GM23338 (cell line): ENCODE measurements at regions not wholly inside any gene's neighbourhood (a gene's known extent, or its start where the extent isn't known, plus 50 kb on each side); places are given as distances from the start of the nearest gene placed in this dataset.

Experiments used
- ATAC-seq: fragments of 200-7000 bp; cut with Tn5 transposase; 3 replicates; pipeline ENCODE4 v1.9.1; 2020
- DNase-seq: peaks from one replicate; pipeline ENCODE4 v3.0.0-alpha.2; 2015; ENCODE audit warnings: low spot score
- H2AFZ ChIP-seq: fragments of 200-600 bp; sonication (generic); 2 replicates; pipeline ENCODE4 v1.8.0; 2016; ENCODE audit warnings: antibody characterized with exemption, mild to moderate bottlenecking, moderate library complexity
- H3F3A ChIP-seq: fragments of 200-600 bp; sonication (generic); replicated peaks from 2 replicates; pipeline ENCODE4 v1.8.0; 2017; ENCODE audit warnings: antibody characterized with exemption, mixed run types, low read depth
- H3K27ac ChIP-seq: fragments of 200-600 bp; sonication (generic); 2 replicates; pipeline ENCODE4 v1.6.1; 2016; ENCODE audit warnings: low read depth
- H3K27me3 ChIP-seq: fragments of 200-600 bp; sonication (generic); 2 replicates; pipeline ENCODE4 v1.8.0; 2016; ENCODE audit warnings: mild to moderate bottlenecking, mixed run types, moderate library complexity; ENCODE audit not compliant: insufficient read depth
- H3K36me3 ChIP-seq: fragments of 200-600 bp; sonication (generic); 2 replicates; pipeline ENCODE4 v1.8.0; 2016; ENCODE audit warnings: mild to moderate bottlenecking; ENCODE audit not compliant: insufficient read depth
- H3K4me1 ChIP-seq: fragments of 200-600 bp; sonication (generic); 2 replicates; pipeline ENCODE4 v1.8.0; 2016; ENCODE audit warnings: mild to moderate bottlenecking, moderate library complexity; ENCODE audit not compliant: insufficient read depth
- H3K4me2 ChIP-seq: fragments of 200-600 bp; sonication (generic); 2 replicates; pipeline ENCODE4 v1.7.1; 2017; ENCODE audit warnings: mixed run types
- H3K4me3 ChIP-seq: fragments of 200-600 bp; sonication (generic); 2 replicates; pipeline ENCODE4 v1.6.1; 2016; ENCODE audit warnings: mixed run types
- H3K79me2 ChIP-seq: fragments of 200-600 bp; sonication (generic); replicated peaks from 2 replicates; pipeline ENCODE4 v1.8.0; 2017; ENCODE audit warnings: mild to moderate bottlenecking; ENCODE audit not compliant: insufficient read depth
- H3K9me2 ChIP-seq: fragments of 200-600 bp; sonication (generic); 2 replicates; pipeline ENCODE4 v1.8.0; 2017; ENCODE audit not compliant: insufficient read depth
- H4K20me1 ChIP-seq: fragments of 200-600 bp; sonication (generic); replicated peaks from 2 replicates; pipeline ENCODE4 v1.8.0; 2017; ENCODE audit warnings: mild to moderate bottlenecking; ENCODE audit not compliant: insufficient read depth
- H3K27ac Mint-ChIP-seq: 2 replicates; pipeline ENCODE4 v1.8.0; 2020; ENCODE audit warnings: inconsistent platforms, mild to moderate bottlenecking, moderate library complexity, mixed read lengths
- H3K27me3 Mint-ChIP-seq: 3 replicates; pipeline ENCODE4 v1.8.0; 2022; ENCODE audit warnings: low read depth, mild to moderate bottlenecking, moderate library complexity, mixed read lengths, inconsistent platforms; ENCODE audit not compliant: insufficient read depth, poor library complexity
- H3K36me3 Mint-ChIP-seq: 3 replicates; pipeline ENCODE4 v1.8.0; 2021; ENCODE audit warnings: low read depth, mild to moderate bottlenecking, inconsistent platforms, moderate library complexity, mixed read lengths
- H3K4me1 Mint-ChIP-seq: 3 replicates; pipeline ENCODE4 v1.8.0; 2020; ENCODE audit warnings: mild to moderate bottlenecking, inconsistent platforms, mixed read lengths
- H3K4me3 Mint-ChIP-seq: 3 replicates; pipeline ENCODE4 v1.8.0; 2021; ENCODE audit warnings: moderate library complexity, mild to moderate bottlenecking, inconsistent platforms, mixed read lengths
- H3K9me3 Mint-ChIP-seq: 3 replicates; pipeline ENCODE4 v1.8.0; 2020; ENCODE audit warnings: moderate library complexity, mild to moderate bottlenecking, inconsistent platforms, mixed read lengths
- JUNB ChIP-seq: IDR thresholded peaks from one replicate; pipeline ENCODE4 v1.6.1; 2016; ENCODE audit warnings: antibody characterized with exemption; ENCODE audit not compliant: unreplicated experiment
- NANOG ChIP-seq: IDR thresholded peaks from 2 replicates; pipeline ENCODE4 v1.6.1; 2016; ENCODE audit warnings: antibody characterized with exemption, borderline replicate concordance
- POLR2AphosphoS5 ChIP-seq: IDR thresholded peaks from 2 replicates; pipeline ENCODE4 v1.6.1; 2016; ENCODE audit warnings: antibody characterized with exemption, low read depth
- TF ChIP-seq, protein P1 (sequence below): fragments of 250-450 bp; sonication (Bioruptor Pico); IDR thresholded peaks from 2 replicates; pipeline ENCODE4 v1.5.0; 2020; ENCODE audit warnings: mild to moderate bottlenecking, moderate library complexity
- TF ChIP-seq, protein P2 (sequence below): IDR thresholded peaks from 2 replicates; pipeline ENCODE4 v1.6.1; 2016; ENCODE audit warnings: antibody characterized with exemption

DNA sequence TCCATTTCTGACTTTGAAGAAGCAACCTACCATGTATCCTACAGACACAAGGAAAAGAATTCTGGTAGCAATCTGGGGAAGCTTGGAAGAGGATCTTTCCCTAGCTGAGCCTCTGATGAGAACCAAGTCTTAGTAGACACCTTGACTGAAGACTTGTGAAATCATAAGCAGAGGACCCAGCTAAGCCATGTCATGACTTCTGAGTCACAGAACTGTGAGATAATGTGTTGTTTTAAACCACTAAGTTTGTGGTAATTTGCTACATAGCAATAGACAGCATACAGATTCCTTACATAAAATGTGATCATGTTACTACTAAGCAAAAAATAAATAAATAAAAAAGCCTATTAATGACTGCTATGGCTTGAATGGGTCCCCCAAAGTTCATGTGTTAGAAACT, 71.3 kb upstream of the ANKRD50 start (continued):
- TF ChIP-seq, protein P1, sequence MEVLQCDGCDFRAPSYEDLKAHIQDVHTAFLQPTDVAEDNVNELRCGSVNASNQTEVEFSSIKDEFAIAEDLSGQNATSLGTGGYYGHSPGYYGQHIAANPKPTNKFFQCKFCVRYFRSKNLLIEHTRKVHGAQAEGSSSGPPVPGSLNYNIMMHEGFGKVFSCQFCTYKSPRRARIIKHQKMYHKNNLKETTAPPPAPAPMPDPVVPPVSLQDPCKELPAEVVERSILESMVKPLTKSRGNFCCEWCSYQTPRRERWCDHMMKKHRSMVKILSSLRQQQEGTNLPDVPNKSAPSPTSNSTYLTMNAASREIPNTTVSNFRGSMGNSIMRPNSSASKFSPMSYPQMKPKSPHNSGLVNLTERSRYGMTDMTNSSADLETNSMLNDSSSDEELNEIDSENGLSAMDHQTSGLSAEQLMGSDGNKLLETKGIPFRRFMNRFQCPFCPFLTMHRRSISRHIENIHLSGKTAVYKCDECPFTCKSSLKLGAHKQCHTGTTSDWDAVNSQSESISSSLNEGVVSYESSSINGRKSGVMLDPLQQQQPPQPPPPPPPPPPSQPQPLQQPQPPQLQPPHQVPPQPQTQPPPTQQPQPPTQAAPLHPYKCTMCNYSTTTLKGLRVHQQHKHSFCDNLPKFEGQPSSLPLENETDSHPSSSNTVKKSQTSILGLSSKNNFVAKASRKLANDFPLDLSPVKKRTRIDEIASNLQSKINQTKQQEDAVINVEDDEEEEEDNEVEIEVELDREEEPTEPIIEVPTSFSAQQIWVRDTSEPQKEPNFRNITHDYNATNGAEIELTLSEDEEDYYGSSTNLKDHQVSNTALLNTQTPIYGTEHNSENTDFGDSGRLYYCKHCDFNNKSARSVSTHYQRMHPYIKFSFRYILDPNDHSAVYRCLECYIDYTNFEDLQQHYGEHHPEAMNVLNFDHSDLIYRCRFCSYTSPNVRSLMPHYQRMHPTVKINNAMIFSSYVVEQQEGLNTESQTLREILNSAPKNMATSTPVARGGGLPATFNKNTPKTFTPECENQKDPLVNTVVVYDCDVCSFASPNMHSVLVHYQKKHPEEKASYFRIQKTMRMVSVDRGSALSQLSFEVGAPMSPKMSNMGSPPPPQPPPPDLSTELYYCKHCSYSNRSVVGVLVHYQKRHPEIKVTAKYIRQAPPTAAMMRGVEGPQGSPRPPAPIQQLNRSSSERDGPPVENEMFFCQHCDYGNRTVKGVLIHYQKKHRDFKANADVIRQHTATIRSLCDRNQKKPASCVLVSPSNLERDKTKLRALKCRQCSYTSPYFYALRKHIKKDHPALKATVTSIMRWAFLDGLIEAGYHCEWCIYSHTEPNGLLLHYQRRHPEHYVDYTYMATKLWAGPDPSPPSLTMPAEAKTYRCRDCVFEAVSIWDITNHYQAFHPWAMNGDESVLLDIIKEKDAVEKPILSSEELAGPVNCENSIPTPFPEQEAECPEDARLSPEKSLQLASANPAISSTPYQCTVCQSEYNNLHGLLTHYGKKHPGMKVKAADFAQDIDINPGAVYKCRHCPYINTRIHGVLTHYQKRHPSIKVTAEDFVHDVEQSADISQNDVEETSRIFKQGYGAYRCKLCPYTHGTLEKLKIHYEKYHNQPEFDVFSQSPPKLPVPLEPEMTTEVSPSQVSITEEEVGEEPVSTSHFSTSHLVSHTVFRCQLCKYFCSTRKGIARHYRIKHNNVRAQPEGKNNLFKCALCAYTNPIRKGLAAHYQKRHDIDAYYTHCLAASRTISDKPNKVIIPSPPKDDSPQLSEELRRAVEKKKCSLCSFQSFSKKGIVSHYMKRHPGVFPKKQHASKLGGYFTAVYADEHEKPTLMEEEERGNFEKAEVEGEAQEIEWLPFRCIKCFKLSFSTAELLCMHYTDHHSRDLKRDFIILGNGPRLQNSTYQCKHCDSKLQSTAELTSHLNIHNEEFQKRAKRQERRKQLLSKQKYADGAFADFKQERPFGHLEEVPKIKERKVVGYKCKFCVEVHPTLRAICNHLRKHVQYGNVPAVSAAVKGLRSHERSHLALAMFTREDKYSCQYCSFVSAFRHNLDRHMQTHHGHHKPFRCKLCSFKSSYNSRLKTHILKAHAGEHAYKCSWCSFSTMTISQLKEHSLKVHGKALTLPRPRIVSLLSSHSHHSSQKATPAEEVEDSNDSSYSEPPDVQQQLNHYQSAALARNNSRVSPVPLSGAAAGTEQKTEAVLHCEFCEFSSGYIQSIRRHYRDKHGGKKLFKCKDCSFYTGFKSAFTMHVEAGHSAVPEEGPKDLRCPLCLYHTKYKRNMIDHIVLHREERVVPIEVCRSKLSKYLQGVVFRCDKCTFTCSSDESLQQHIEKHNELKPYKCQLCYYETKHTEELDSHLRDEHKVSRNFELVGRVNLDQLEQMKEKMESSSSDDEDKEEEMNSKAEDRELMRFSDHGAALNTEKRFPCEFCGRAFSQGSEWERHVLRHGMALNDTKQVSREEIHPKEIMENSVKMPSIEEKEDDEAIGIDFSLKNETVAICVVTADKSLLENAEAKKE (CRISPR knock-in tag): no peak

DNA sequence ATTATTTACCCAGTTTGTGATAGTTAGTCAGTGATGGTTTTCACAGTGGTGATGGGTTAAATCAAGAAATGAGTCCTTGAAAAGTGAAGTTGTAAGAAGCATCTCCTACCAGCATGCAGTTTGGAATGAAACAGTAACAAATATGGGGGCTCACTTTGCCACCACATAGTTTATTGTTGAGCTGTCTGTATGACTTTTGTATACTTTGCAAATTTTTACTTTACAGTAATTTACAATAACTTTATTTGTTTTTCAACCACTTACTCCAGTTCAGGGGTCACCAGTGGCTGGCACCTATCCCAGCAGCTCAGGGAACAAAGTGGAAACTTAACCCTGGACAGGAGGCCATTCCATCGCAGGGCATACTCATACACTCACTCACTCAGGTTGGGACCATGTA, 64.5 kb upstream of the ANKRD50 start:
- DNase-seq (no peak), ATAC-seq (no peak)
- Mint-ChIP-seq H3K27me3 (peaks cover 2% of the 10 kb centered on the region), H3K9me3 (peaks cover 13% of the 10 kb centered on the region; the same call in 2 of the 3 replicates), H3K4me3 (no peak overlapping the region), H3K36me3 (peaks cover 13% of the 10 kb centered on the region; the same call in 2 of the 3 replicates), H3K27ac (no peak overlapping the region), H3K4me1 (no peaks in the 10 kb centered on the region)
- Histone ChIP-seq H3K27me3 (no peaks in the 10 kb centered on the region), H3K4me2 (no peak overlapping the region), H3K9me2 (peaks cover 7% of the 10 kb centered on the region; the same call in 1 of the 2 replicates), H3K4me3 (no peak overlapping the region), H3K4me1 (no peaks in the 10 kb centered on the region), H4K20me1 (no peaks in the 10 kb centered on the region), H3K27ac (no peak overlapping the region), H3F3A (no peaks in the 10 kb centered on the region), H2AFZ (no peak overlapping the region), H3K36me3 (no peaks in the 10 kb centered on the region), H3K79me2 (no peaks in the 10 kb centered on the region)
- TF ChIP-seq, protein P2, sequence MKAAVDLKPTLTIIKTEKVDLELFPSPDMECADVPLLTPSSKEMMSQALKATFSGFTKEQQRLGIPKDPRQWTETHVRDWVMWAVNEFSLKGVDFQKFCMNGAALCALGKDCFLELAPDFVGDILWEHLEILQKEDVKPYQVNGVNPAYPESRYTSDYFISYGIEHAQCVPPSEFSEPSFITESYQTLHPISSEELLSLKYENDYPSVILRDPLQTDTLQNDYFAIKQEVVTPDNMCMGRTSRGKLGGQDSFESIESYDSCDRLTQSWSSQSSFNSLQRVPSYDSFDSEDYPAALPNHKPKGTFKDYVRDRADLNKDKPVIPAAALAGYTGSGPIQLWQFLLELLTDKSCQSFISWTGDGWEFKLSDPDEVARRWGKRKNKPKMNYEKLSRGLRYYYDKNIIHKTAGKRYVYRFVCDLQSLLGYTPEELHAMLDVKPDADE: no peak
- TF ChIP-seq NANOG (no peak), JUNB (no peak), POLR2AphosphoS5 (no peak)
